ENCODE measurements at regions not wholly inside any gene's neighbourhood (a gene's known extent, or its start where the extent isn't known, plus 50 kb on each side); places are given as distances from the start of the nearest gene placed in this dataset.

DNA sequence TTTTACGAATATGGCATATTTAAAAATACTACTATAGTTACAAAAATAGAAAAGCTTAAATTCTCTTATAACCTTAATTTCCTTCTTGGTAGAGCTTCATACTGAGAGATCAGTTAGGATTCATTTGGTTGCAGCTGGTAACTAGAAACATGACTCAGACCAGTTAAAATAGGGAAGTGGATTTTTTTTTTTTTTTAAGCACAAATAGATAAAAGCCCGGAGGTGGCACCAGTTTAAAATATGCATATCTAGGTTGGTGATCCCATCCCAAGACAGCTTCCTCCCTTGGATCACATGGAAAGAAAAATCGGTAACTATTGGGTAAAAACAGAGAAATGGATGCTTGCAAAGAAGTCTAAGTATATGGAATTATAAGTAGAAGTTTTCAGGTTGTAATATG, 1634.3 kb downstream of the MAT2B start:
- TF ChIP-seq POLR2A (IDR thresholded peaks at IDR 0.05; ENCODE audit: extremely low read depth, insufficient read length) = no peak
- TF ChIP-seq, protein P1, sequence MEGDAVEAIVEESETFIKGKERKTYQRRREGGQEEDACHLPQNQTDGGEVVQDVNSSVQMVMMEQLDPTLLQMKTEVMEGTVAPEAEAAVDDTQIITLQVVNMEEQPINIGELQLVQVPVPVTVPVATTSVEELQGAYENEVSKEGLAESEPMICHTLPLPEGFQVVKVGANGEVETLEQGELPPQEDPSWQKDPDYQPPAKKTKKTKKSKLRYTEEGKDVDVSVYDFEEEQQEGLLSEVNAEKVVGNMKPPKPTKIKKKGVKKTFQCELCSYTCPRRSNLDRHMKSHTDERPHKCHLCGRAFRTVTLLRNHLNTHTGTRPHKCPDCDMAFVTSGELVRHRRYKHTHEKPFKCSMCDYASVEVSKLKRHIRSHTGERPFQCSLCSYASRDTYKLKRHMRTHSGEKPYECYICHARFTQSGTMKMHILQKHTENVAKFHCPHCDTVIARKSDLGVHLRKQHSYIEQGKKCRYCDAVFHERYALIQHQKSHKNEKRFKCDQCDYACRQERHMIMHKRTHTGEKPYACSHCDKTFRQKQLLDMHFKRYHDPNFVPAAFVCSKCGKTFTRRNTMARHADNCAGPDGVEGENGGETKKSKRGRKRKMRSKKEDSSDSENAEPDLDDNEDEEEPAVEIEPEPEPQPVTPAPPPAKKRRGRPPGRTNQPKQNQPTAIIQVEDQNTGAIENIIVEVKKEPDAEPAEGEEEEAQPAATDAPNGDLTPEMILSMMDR (IDR thresholded peaks at IDR 0.05; ENCODE audit: low read depth, low read length) = no peak
- TF ChIP-seq MYC (IDR thresholded peaks at IDR 0.05; ENCODE audit: low read depth, low read length) = no peak

Data from NB4 (cell line).